ENCODE measurements at regions not wholly inside any gene's neighbourhood (a gene's known extent, or its start where the extent isn't known, plus 50 kb on each side); places are given as distances from the start of the nearest gene placed in this dataset.

- no peak for TF ChIP-seq CTCF (conservative IDR thresholded peaks at IDR 0.05)
- TF ChIP-seq ZFX (IDR thresholded peaks at IDR 0.05) = no peak
- H3K27ac ChIP-seq = no peak overlapping the region
Measured at GRCh38 chr1:101144671-101145448, 92.0 kb upstream of the S1PR1 start.

- TF ChIP-seq ZFX (IDR thresholded peaks at IDR 0.05) (no peak), CTCF (conservative IDR thresholded peaks at IDR 0.05) (no peak)
- no peak overlapping the region for H3K27ac ChIP-seq
Measured at GRCh38 chr1:101142244-101142643, 94.6 kb upstream of the S1PR1 start.

- H3K27ac ChIP-seq = no peak overlapping the region
- TF ChIP-seq ZFX (IDR thresholded peaks at IDR 0.05) = no peak
- no peak for TF ChIP-seq CTCF (conservative IDR thresholded peaks at IDR 0.05)
Measured at GRCh38 chr1:101141376-101141775, 95.4 kb upstream of the S1PR1 start.

GRCh38 chr1:101139821-101140718 lies 96.7 kb upstream of the S1PR1 start:
- TF ChIP-seq CTCF (conservative IDR thresholded peaks at IDR 0.05) = no peak
- no peak for TF ChIP-seq ZFX (IDR thresholded peaks at IDR 0.05)
- H3K27ac ChIP-seq = no peak overlapping the region

GRCh38 chr1:101139130-101139529 lies 97.7 kb upstream of the S1PR1 start:
- H3K27ac ChIP-seq = no peak overlapping the region
- no peak for TF ChIP-seq ZFX (IDR thresholded peaks at IDR 0.05)
- TF ChIP-seq CTCF (conservative IDR thresholded peaks at IDR 0.05) = no peak

- no peak; the same call in 1 of the 2 replicates for TF ChIP-seq CTCF (conservative IDR thresholded peaks at IDR 0.05)
- TF ChIP-seq ZFX (IDR thresholded peaks at IDR 0.05) = no peak
- H3K27ac ChIP-seq = no peak overlapping the region
Measured at GRCh38 chr1:101137144-101138126, 99.4 kb upstream of the S1PR1 start.
